Stomach (tissue), 8 donors: ENCODE measurements at regions not wholly inside any gene's neighbourhood (a gene's known extent, or its start where the extent isn't known, plus 50 kb on each side); places are given as distances from the start of the nearest gene placed in this dataset.
A peak's percentile ranks its signal among the peaks of the same experiment; 100 is the strongest.

ENCODE experiments used
- DNase-seq, 2 donors: peaks; one replicate each; pipeline versions ENCODE4 v3.0.0 to v3.0.0-alpha.2; 2013 to 2019
- H3K27ac ChIP-seq, 5 donors: fragments of 200-600 bp in 4 of 5; sonication (generic) in 4 of 5; one replicate each; pipeline ENCODE4 v1.5.1; 2013 to 2019; ENCODE audit warnings: mild to moderate bottlenecking in 1 of 5, moderate library complexity in 1 of 5
- H3K27me3 ChIP-seq, 3 donors: fragments of 200-600 bp; sonication (generic); one replicate each; pipeline ENCODE4 v1.5.1; 2017 to 2019; ENCODE audit warnings: mixed run types in 1 of 3
- H3K36me3 ChIP-seq, 4 donors: fragments of 200-600 bp; sonication (generic); 1 replicate in 3 of 4; 2 replicates in 1 of 4; pipeline ENCODE4 v1.5.1; 2016 to 2019
- H3K4me1 ChIP-seq, 4 donors: fragments of 200-600 bp; sonication (generic); one replicate each; pipeline ENCODE4 v1.5.1; 2016 to 2019
- H3K4me3 ChIP-seq, 4 donors: fragments of 200-600 bp; sonication (generic) in 3 of 4; one replicate each; pipeline ENCODE4 v1.5.1; 2016 to 2019; ENCODE audit warnings: mild to moderate bottlenecking in 1 of 4
- H3K9me3 ChIP-seq, 4 donors: fragments of 200-600 bp; sonication (generic); one replicate each; pipeline ENCODE4 v1.5.1; 2016 to 2019
- EP300 ChIP-seq: sonication (generic); formaldehyde crosslinking; IDR thresholded peaks from one replicate; pipeline ENCODE4 v1.6.1; 2017; ENCODE audit warnings: antibody characterized with exemption
- POLR2A ChIP-seq, 4 donors: fragments of 450-650 bp; IDR thresholded peaks; one replicate each; pipeline ENCODE4 v1.6.1; 2016; ENCODE audit warnings: antibody characterized with exemption in 4 of 4, control low read depth in 2 of 4, mild to moderate bottlenecking in 1 of 4, moderate library complexity in 1 of 4
- POLR2AphosphoS5 ChIP-seq, 3 donors: sonication (generic); formaldehyde crosslinking; IDR thresholded peaks; one replicate each; pipeline ENCODE4 v1.6.1; 2016; ENCODE audit warnings: antibody characterized with exemption in 3 of 3
- WGBS, 5 donors: extraction: QIAGEN DNeasy Blood & Tissue Kit in 3 of 5; methylation state at CpG; one replicate each; pipeline versions ENCODE4 v1.1.5 to v1.1.7; 2013 to 2018; 5-methylcytosine and 5-hydroxymethylcytosine counted together
- intact Hi-C: fragments of 100-400 bp; cut with DNase I; formaldehyde crosslinking; loops from one replicate; pipeline ENCODE4 v1.15.1; 2023; ENCODE audit warnings: low total_unique reads
- TF ChIP-seq, protein P1 (sequence below), 7 experiments: fragments of 450-650 bp in 4 of 7; fragments of 200-600 bp in 3 of 7; sonication (generic) in 3 of 7; IDR thresholded peaks; one replicate each; pipeline ENCODE4 v1.5.1; 2016 to 2019; ENCODE audit warnings: antibody characterized with exemption in 7 of 7, control low read depth in 2 of 7, mild to moderate bottlenecking in 1 of 7
- donor health status: healthy with polysubstance abuse.
- donor health status: Bipolar disorder and iron deficiency.
- donor health status: healthy.

DNA sequence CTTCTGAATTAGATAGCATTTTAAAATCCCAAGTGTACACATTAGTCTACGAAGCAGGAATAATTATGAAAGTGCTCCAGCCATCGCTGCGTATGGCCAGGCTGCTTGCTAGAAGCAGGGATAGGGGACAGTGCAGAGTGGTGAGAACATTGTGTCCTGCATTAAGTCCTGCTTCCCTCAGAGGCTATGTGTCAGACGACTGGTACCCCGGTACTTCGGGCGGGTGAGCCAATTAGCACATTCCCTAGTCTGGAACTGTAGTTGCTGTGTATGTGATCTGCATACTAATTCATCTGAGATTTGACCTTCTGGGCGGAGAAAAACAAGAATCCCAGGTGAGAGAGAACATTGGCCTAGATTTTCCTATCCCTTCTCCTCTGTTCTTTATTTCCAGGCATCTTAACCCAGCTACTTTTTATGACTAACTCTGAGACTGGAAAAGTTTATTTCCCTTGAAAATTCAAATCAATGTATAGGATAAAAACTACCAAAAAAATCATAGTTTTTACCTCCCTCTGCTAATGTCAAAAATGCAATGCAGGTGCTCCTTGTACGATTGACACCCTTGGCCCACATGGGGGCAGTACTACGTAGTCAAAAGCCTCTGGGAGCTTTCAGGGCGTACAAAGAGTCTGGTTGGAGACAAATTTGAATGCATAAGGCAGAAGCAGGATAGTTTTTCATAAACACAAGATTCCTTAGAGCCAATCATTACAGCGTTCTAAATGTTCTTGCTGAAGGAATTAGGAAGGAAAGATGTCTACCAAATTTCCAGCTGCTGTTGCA lies 764.3 kb downstream of the NOVA1 start:
- intact Hi-C loops, result no loop called here
- peak; percentile 27 to 67 for DNase-seq
- H3K27ac ChIP-seq, result no peak overlapping the region
- no peak for TF ChIP-seq EP300
- TF ChIP-seq, protein P1, sequence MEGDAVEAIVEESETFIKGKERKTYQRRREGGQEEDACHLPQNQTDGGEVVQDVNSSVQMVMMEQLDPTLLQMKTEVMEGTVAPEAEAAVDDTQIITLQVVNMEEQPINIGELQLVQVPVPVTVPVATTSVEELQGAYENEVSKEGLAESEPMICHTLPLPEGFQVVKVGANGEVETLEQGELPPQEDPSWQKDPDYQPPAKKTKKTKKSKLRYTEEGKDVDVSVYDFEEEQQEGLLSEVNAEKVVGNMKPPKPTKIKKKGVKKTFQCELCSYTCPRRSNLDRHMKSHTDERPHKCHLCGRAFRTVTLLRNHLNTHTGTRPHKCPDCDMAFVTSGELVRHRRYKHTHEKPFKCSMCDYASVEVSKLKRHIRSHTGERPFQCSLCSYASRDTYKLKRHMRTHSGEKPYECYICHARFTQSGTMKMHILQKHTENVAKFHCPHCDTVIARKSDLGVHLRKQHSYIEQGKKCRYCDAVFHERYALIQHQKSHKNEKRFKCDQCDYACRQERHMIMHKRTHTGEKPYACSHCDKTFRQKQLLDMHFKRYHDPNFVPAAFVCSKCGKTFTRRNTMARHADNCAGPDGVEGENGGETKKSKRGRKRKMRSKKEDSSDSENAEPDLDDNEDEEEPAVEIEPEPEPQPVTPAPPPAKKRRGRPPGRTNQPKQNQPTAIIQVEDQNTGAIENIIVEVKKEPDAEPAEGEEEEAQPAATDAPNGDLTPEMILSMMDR (IDR thresholded peaks at IDR 0.05), result peak in 2 of 7 experiments; percentile 11 to 29
- no peak overlapping the region for H3K4me3 ChIP-seq
- no peaks in the 10 kb centered on the region for H3K36me3 ChIP-seq
- WGBS, 5 donors, result 53 to 64% (median 55%) methylated on average over 12 of the region's 12 CpGs
- no peaks in the 10 kb centered on the region for H3K27me3 ChIP-seq
- no peaks in the 10 kb centered on the region for H3K9me3 ChIP-seq
- no peaks in the 10 kb centered on the region for H3K4me1 ChIP-seq

DNA sequence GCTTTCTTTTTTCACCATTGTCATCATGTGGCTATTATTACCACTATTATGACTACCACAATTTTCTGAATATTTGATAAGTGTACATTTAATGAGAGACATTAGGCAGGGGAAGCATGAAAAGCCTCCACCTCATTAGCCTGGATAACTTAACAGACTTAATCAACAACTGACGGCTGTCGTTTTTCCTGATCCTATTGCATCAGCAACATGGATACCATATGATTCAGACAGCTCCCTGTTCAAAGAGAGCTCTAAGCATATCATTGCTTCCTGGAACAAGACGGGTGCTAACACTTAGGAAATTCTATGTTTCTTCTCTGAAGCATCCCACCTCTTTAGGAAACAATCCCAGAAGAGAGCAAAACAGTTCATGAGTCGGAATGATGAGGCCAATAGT lies 765.2 kb downstream of the NOVA1 start:
- TF ChIP-seq EP300, result no peak
- no peak for TF ChIP-seq POLR2AphosphoS5 (IDR thresholded peaks at IDR 0.05)
- TF ChIP-seq POLR2A (IDR thresholded peaks at IDR 0.05), result no peak
- TF ChIP-seq, protein P1 (IDR thresholded peaks at IDR 0.05), result no peak
- intact Hi-C loops, result no loop called here
- Histone ChIP-seq H3K4me1 (no peaks in the 10 kb centered on the region), H3K27me3 (no peaks in the 10 kb centered on the region), H3K4me3 (no peak overlapping the region), H3K36me3 (no peaks in the 10 kb centered on the region), H3K9me3 (no peaks in the 10 kb centered on the region), H3K27ac (no peak overlapping the region)
- no peak for DNase-seq
- 44 to 70% (median 55%) methylated on average over 4 of the region's 4 CpGs for WGBS, 5 donors

DNA sequence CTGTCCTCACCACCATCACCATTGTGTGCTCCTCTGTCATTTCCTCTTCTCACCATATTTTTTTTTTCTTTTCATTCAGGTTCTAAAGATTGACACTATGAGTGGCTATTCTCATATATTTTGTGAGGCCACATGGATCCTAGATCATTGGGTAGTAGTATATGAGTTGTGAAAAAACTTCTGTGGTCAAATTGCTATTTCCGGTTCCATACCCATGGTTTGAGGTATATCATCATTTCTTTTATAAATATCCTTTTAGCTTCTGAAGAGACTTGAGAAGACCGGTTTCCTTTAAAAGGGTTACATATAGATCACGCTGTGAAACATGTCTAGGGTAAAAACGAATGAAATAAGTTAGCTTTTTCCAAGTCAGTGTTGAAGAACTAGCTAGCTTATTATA lies 769.3 kb downstream of the NOVA1 start:
- DNase-seq, result no peak
- Histone ChIP-seq H3K27me3 (no peaks in the 10 kb centered on the region), H3K27ac (no peak overlapping the region), H3K36me3 (no peaks in the 10 kb centered on the region), H3K4me1 (no peaks in the 10 kb centered on the region), H3K4me3 (no peak overlapping the region), H3K9me3 (no peaks in the 10 kb centered on the region)
- TF ChIP-seq POLR2AphosphoS5 (IDR thresholded peaks at IDR 0.05) (no peak), POLR2A (IDR thresholded peaks at IDR 0.05) (no peak), EP300 (no peak)
- TF ChIP-seq, protein P1 (IDR thresholded peaks at IDR 0.05), result no peak
- WGBS, 5 donors, result 86 to 97% (median 91%) methylated on average over 4 of the region's 4 CpGs
- intact Hi-C loops, result no loop called here

- Histone ChIP-seq H3K27me3 (no peaks in the 10 kb centered on the region), H3K9me3 (no peaks in the 10 kb centered on the region), H3K4me1 (no peaks in the 10 kb centered on the region), H3K36me3 (no peaks in the 10 kb centered on the region), H3K4me3 (no peak overlapping the region), H3K27ac (no peak overlapping the region)
- no peak for DNase-seq
- TF ChIP-seq POLR2A (IDR thresholded peaks at IDR 0.05) (no peak), POLR2AphosphoS5 (IDR thresholded peaks at IDR 0.05) (no peak), EP300 (no peak)
- TF ChIP-seq, protein P1 (IDR thresholded peaks at IDR 0.05), result no peak
- intact Hi-C loops, result no loop called here
- WGBS, 5 donors, result 81 to 94% (median 88%) methylated on average over 1 of the region's 1 CpG
These were observed 771.7 kb downstream of the NOVA1 start for GRCh38 chr14:25826105-25826504.
